ENCODE measurements at regions not wholly inside any gene's neighbourhood (a gene's known extent, or its start where the extent isn't known, plus 50 kb on each side); places are given as distances from the start of the nearest gene placed in this dataset.

DNA sequence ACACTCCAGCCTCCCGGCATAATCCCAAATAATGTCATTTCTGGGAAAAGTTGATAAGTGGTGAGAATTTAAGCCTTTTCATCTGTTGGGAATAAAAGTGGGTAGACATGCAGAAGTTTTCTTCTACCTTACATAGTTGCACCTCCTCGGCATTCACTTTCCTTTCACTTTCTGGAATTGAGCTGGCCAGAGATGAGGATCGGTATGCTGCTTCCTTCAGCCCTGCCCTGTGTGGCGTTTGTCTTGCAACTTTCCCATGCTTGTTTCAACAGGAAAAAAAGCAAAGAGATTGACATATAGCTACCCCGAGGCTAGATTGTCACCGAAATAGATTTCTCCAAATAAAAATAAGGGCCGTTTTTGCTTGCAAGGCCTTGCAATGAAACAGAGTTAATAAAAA is 65.8 kb upstream of the JAG1 start (continued):
- TF ChIP-seq, protein P1, sequence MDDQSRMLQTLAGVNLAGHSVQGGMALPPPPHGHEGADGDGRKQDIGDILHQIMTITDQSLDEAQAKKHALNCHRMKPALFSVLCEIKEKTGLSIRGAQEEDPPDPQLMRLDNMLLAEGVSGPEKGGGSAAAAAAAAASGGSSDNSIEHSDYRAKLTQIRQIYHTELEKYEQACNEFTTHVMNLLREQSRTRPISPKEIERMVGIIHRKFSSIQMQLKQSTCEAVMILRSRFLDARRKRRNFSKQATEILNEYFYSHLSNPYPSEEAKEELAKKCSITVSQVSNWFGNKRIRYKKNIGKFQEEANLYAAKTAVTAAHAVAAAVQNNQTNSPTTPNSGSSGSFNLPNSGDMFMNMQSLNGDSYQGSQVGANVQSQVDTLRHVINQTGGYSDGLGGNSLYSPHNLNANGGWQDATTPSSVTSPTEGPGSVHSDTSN (IDR thresholded peaks at IDR 0.05), result no peak
- TF ChIP-seq EZH2phosphoT487 (IDR thresholded peaks at IDR 0.05; ENCODE audit: borderline replicate concordance, low read depth), result no peak

DNA sequence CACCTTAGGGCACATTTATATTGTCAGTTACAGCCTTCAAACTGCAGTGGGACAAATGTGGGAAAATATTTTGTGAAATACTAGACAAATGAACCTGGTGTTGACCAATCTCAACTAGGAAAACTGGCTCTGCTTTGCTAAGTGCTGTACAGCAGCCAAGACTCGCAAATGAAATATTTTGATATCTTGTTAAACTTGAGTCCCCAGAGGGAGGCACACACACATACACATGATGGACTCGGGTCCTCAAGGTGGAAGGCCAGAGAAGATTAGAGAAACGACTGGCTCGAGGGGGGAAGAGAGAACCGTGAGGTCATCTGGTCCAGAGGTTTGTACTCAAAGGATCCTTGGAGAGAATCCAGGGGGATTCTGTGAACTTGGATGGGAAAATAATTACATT is 67.3 kb upstream of the JAG1 start:
- H4K20me1 ChIP-seq (ENCODE audit: insufficient read depth), result no peaks in the 10 kb centered on the region
- WGBS (ENCODE audit: low lambda C conversion rate), result 66% methylated on average over 5 of the region's 5 CpGs
- ChIA-PET CTCF (no interaction called here), POLR2A (no interaction called here)
- H3K27me3 ChIP-seq (ENCODE audit: insufficient read depth), result no peaks in the 10 kb centered on the region
- H3K36me3 ChIP-seq (replicated peaks in 1 of 2; ENCODE audit: control insufficient read depth in 1 of 2, insufficient read depth in 2 of 2, low read length in 1 of 2), result no peaks in the 10 kb centered on the region
- no peak for DNase-seq
- H3K4me2 ChIP-seq, result no peak overlapping the region
- no peak overlapping the region for H3K27ac ChIP-seq (ENCODE audit: low read depth in 2 of 2, low read length in 1 of 2)
- no peaks in the 10 kb centered on the region for H3K9me2 ChIP-seq
- no peaks in the 10 kb centered on the region for H3K9me3 ChIP-seq
- no peak overlapping the region for H3K4me3 ChIP-seq (ENCODE audit: low read depth in 2 of 2, low read length in 1 of 2)
- no peak overlapping the region for H2AFZ ChIP-seq (ENCODE audit: low read depth)
- H3K4me1 ChIP-seq (ENCODE audit: control insufficient read depth in 1 of 2, insufficient read depth in 2 of 2, low read depth in 1 of 2, low read length in 1 of 2), result no peaks in the 10 kb centered on the region
- H3F3A ChIP-seq (replicated peaks; ENCODE audit: insufficient read depth), result no peaks in the 10 kb centered on the region
- no peak for TF ChIP-seq SMC3 (IDR thresholded peaks at IDR 0.05; ENCODE audit: low read depth, low read length)
- no peak for TF ChIP-seq CHD2 (IDR thresholded peaks at IDR 0.05; ENCODE audit: low read length, partially characterized antibody)
- no peak for TF ChIP-seq YY1 (IDR thresholded peaks at IDR 0.05; ENCODE audit: low read depth)
- no peak for TF ChIP-seq MEF2A (IDR thresholded peaks at IDR 0.05; ENCODE audit: borderline replicate concordance, low read depth)
- TF ChIP-seq GATA2 (CRISPR knock-in tag; IDR thresholded peaks at IDR 0.05), result no peak
- TF ChIP-seq TCF12 (IDR thresholded peaks at IDR 0.05), result no peak
- TF ChIP-seq GABPA (IDR thresholded peaks at IDR 0.05; ENCODE audit: low read depth), result no peak
- no peak for TF ChIP-seq TEAD4 (IDR thresholded peaks at IDR 0.05; ENCODE audit: borderline replicate concordance, insufficient read depth)
- TF ChIP-seq FOXM1 (IDR thresholded peaks at IDR 0.05; ENCODE audit: low read depth), result no peak
- H3K79me2 ChIP-seq (ENCODE audit: insufficient read depth), result no peaks in the 10 kb centered on the region
- no peak overlapping the region for H3K9ac ChIP-seq

DNA sequence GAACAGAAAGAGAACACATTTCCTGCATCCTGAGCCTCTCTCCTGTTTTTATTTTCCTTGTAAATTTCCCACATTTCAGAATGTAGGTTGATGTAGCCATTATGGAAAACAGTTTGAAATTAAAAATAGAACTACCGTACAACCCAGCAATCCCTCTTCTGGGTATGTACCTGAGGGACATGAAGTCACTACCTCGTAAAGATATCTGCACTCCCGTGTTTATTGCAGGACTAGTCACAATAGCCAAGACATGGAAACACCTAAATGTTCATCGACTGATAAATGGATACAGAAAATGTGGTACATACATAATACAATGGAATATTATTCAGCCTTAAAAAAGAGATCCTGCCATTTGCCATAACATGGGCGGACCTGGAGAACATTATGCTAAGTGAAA is 72.0 kb upstream of the JAG1 start:
- H3K79me2 ChIP-seq (ENCODE audit: insufficient read depth), result no peaks in the 10 kb centered on the region
- no peaks in the 10 kb centered on the region for H3K36me3 ChIP-seq (replicated peaks in 1 of 2; ENCODE audit: control insufficient read depth in 1 of 2, insufficient read depth in 2 of 2, low read length in 1 of 2)
- ChIA-PET POLR2A (no interaction called here), CTCF (interaction anchor here (1.3 kb wide), 1 partner anchor 12 kb away, joined by 3 read pairs; no protein-coding TSS in a partner anchor)
- no peaks in the 10 kb centered on the region for H3F3A ChIP-seq (replicated peaks; ENCODE audit: insufficient read depth)
- no peaks in the 10 kb centered on the region for H3K9me2 ChIP-seq
- no peak overlapping the region for H3K27ac ChIP-seq (ENCODE audit: low read depth in 2 of 2, low read length in 1 of 2)
- no peaks in the 10 kb centered on the region for H3K9me3 ChIP-seq
- no peak overlapping the region for H3K4me2 ChIP-seq
- TF ChIP-seq USF2 (IDR thresholded peaks at IDR 0.05; ENCODE audit: borderline replicate concordance, low read depth, low read length), result no peak
- no peak for TF ChIP-seq SMC3 (IDR thresholded peaks at IDR 0.05; ENCODE audit: low read depth, low read length)
- TF ChIP-seq GABPA (IDR thresholded peaks at IDR 0.05; ENCODE audit: low read depth), result no peak
- TF ChIP-seq, protein P2, sequence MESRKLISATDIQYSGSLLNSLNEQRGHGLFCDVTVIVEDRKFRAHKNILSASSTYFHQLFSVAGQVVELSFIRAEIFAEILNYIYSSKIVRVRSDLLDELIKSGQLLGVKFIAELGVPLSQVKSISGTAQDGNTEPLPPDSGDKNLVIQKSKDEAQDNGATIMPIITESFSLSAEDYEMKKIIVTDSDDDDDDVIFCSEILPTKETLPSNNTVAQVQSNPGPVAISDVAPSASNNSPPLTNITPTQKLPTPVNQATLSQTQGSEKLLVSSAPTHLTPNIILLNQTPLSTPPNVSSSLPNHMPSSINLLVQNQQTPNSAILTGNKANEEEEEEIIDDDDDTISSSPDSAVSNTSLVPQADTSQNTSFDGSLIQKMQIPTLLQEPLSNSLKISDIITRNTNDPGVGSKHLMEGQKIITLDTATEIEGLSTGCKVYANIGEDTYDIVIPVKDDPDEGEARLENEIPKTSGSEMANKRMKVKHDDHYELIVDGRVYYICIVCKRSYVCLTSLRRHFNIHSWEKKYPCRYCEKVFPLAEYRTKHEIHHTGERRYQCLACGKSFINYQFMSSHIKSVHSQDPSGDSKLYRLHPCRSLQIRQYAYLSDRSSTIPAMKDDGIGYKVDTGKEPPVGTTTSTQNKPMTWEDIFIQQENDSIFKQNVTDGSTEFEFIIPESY (IDR thresholded peaks at IDR 0.05; ENCODE audit: borderline replicate concordance, low read depth), result no peak
- no peak for TF ChIP-seq FOXM1 (IDR thresholded peaks at IDR 0.05; ENCODE audit: low read depth)
- TF ChIP-seq TAF1 (IDR thresholded peaks at IDR 0.05; ENCODE audit: borderline replicate concordance, low read depth, low read length), result no peak
- TF ChIP-seq EP300 (IDR thresholded peaks at IDR 0.05; ENCODE audit: borderline replicate concordance in 1 of 2, low read depth in 1 of 2, low read length in 1 of 2), result no peak
- no peak for TF ChIP-seq JUND (IDR thresholded peaks at IDR 0.05)
- TF ChIP-seq MAX (IDR thresholded peaks at IDR 0.05; ENCODE audit: low read depth), result no peak
- no peak for TF ChIP-seq EZH2phosphoT487 (IDR thresholded peaks at IDR 0.05; ENCODE audit: borderline replicate concordance, low read depth)
- TF ChIP-seq GATA2 (CRISPR knock-in tag; IDR thresholded peaks at IDR 0.05), result no peak
- no peak for TF ChIP-seq NFIC (IDR thresholded peaks at IDR 0.05; ENCODE audit: borderline replicate concordance)
- TF ChIP-seq, protein P1 (IDR thresholded peaks at IDR 0.05), result no peak
- TF ChIP-seq RCOR1 (IDR thresholded peaks at IDR 0.05; ENCODE audit: low read length), result no peak
- no peak for TF ChIP-seq MXI1 (IDR thresholded peaks at IDR 0.05; ENCODE audit: low read depth, low read length)
- H3K9ac ChIP-seq, result no peak overlapping the region
- H3K27me3 ChIP-seq (ENCODE audit: insufficient read depth), result no peaks in the 10 kb centered on the region
- H3K4me1 ChIP-seq (ENCODE audit: control insufficient read depth in 1 of 2, insufficient read depth in 2 of 2, low read depth in 1 of 2, low read length in 1 of 2), result no peaks in the 10 kb centered on the region
- no peaks in the 10 kb centered on the region for H4K20me1 ChIP-seq (ENCODE audit: insufficient read depth)
- no peak overlapping the region for H2AFZ ChIP-seq (ENCODE audit: low read depth)
- no peak for DNase-seq
- no peak overlapping the region for H3K4me3 ChIP-seq (ENCODE audit: low read depth in 2 of 2, low read length in 1 of 2)
- WGBS (ENCODE audit: low lambda C conversion rate), result 81% methylated on average over 5 of the region's 5 CpGs
